Liver (tissue), 8 donors: ENCODE measurements at regions not wholly inside any gene's neighbourhood (a gene's known extent, or its start where the extent isn't known, plus 50 kb on each side); places are given as distances from the start of the nearest gene placed in this dataset.

Source experiments
- DNase-seq: peaks from one replicate; pipeline ENCODE4 v3.0.0-alpha.2; 2017; ENCODE audit warnings: low spot score
- H3K27ac ChIP-seq, 2 donors: one replicate each; pipeline ENCODE4 v1.7.0; 2013; ENCODE audit warnings: inconsistent platforms in 2 of 2, low read length in 2 of 2, control low read depth in 1 of 2, low read depth in 1 of 2, mild to moderate bottlenecking in 1 of 2
- H3K27me3 ChIP-seq, 4 donors: one replicate each; pipeline versions ENCODE4 v1.6.1 to v1.7.0; 2013; ENCODE audit warnings: low read length in 3 of 4, inconsistent platforms in 1 of 4, mild to moderate bottlenecking in 1 of 4, moderate library complexity in 1 of 4; ENCODE audit not compliant: control insufficient read depth in 4 of 4, insufficient read depth in 4 of 4
- H3K36me3 ChIP-seq, 4 donors: one replicate each; pipeline versions ENCODE4 v1.6.1 to v1.7.0; 2013; ENCODE audit warnings: low read length in 3 of 4, mild to moderate bottlenecking in 3 of 4, low read depth in 1 of 4, moderate library complexity in 1 of 4; ENCODE audit not compliant: control insufficient read depth in 4 of 4, insufficient read depth in 3 of 4
- H3K4me1 ChIP-seq, 4 donors: one replicate each; pipeline versions ENCODE4 v1.6.1 to v1.7.0; 2013; ENCODE audit warnings: low read length in 3 of 4, mild to moderate bottlenecking in 3 of 4, moderate library complexity in 1 of 4; ENCODE audit not compliant: control insufficient read depth in 4 of 4, insufficient read depth in 4 of 4
- H3K4me3 ChIP-seq, 3 donors: one replicate each; pipeline versions ENCODE4 v1.6.1 to v1.7.0; 2013; ENCODE audit warnings: low read length in 3 of 3, control low read depth in 1 of 3, low read depth in 1 of 3, mild to moderate bottlenecking in 1 of 3
- H3K9ac ChIP-seq, 2 donors: one replicate each; pipeline ENCODE4 v1.7.0; 2013; ENCODE audit warnings: low read length in 2 of 2, mild to moderate bottlenecking in 2 of 2, moderate library complexity in 2 of 2, control low read depth in 1 of 2, low read depth in 1 of 2
- H3K9me3 ChIP-seq, 4 donors: one replicate each; pipeline versions ENCODE4 v1.6.1 to v1.7.0; 2013; ENCODE audit warnings: low read length in 3 of 4; ENCODE audit not compliant: control insufficient read depth in 4 of 4
- ATF3 ChIP-seq: IDR thresholded peaks from 2 replicates; pipeline ENCODE4 v1.6.1; 2016; ENCODE audit warnings: antibody characterized with exemption
- CTCF ChIP-seq: fragments of 150-350 bp; IDR thresholded peaks from 2 replicates; pipeline ENCODE4 v1.5.1; 2017; ENCODE audit warnings: improper control_type of control experiment, low read depth, low read length; ENCODE audit not compliant: missing input control
- EGR1 ChIP-seq, 2 donors: IDR thresholded peaks; 2 replicates each; pipeline ENCODE4 v1.6.1; 2016 to 2018; ENCODE audit warnings: antibody characterized with exemption in 2 of 2, low read depth in 2 of 2
- FOXA1 ChIP-seq: IDR thresholded peaks from 2 replicates; pipeline ENCODE4 v1.6.1; 2016; ENCODE audit warnings: antibody characterized with exemption
- FOXA2 ChIP-seq: IDR thresholded peaks from 2 replicates; pipeline ENCODE4 v1.6.1; 2016; ENCODE audit warnings: antibody characterized with exemption
- GABPA ChIP-seq, 2 donors: IDR thresholded peaks in 1 of 2; conservative IDR thresholded peaks in 1 of 2; 2 replicates each; pipeline ENCODE4 v1.6.1; 2016; ENCODE audit warnings: antibody characterized with exemption in 2 of 2, mild to moderate bottlenecking in 1 of 2, moderate library complexity in 1 of 2
- HNF4A ChIP-seq, 2 donors: conservative IDR thresholded peaks; 2 replicates each; pipeline ENCODE4 v1.6.1; 2016; ENCODE audit warnings: antibody characterized with exemption in 2 of 2, mild to moderate bottlenecking in 2 of 2
- HNF4G ChIP-seq: IDR thresholded peaks from 2 replicates; pipeline ENCODE4 v1.6.1; 2016; ENCODE audit warnings: antibody characterized with exemption
- JUND ChIP-seq, 2 donors: IDR thresholded peaks; 2 replicates each; pipeline ENCODE4 v1.6.1; 2016; ENCODE audit warnings: antibody characterized with exemption in 2 of 2
- MAX ChIP-seq: IDR thresholded peaks from 2 replicates; pipeline ENCODE4 v1.6.1; 2016; ENCODE audit warnings: antibody characterized with exemption
- NR2F2 ChIP-seq: IDR thresholded peaks from 2 replicates; pipeline ENCODE4 v1.6.1; 2016; ENCODE audit warnings: antibody characterized with exemption
- RAD21 ChIP-seq, 2 donors: IDR thresholded peaks; 2 replicates each; pipeline ENCODE4 v1.6.1; 2016; ENCODE audit warnings: antibody characterized with exemption in 2 of 2, mild to moderate bottlenecking in 2 of 2
- REST ChIP-seq: IDR thresholded peaks from 2 replicates; pipeline ENCODE4 v1.6.1; 2016; ENCODE audit warnings: antibody characterized with exemption, mild to moderate bottlenecking
- RXRA ChIP-seq, 2 donors: IDR thresholded peaks; 2 replicates each; pipeline ENCODE4 v1.6.1; 2017 to 2018; ENCODE audit warnings: antibody characterized with exemption in 2 of 2, mild to moderate bottlenecking in 1 of 2
- SP1 ChIP-seq: IDR thresholded peaks from 2 replicates; pipeline ENCODE4 v1.6.1; 2018; ENCODE audit warnings: antibody characterized with exemption, mild to moderate bottlenecking
- TAF1 ChIP-seq: conservative IDR thresholded peaks from 2 replicates; pipeline ENCODE4 v1.6.1; 2016; ENCODE audit warnings: antibody characterized with exemption, mild to moderate bottlenecking
- YY1 ChIP-seq: IDR thresholded peaks from 2 replicates; pipeline ENCODE4 v1.6.1; 2016; ENCODE audit warnings: antibody characterized with exemption, mild to moderate bottlenecking
- WGBS: extraction: QIAGEN DNeasy Blood & Tissue Kit; methylation state at CpG from one replicate; pipeline ENCODE4 v1.1.7; 2013; 5-methylcytosine and 5-hydroxymethylcytosine counted together
- TF ChIP-seq, protein P1 (sequence below): IDR thresholded peaks from 2 replicates; pipeline ENCODE4 v1.6.1; 2016; ENCODE audit warnings: antibody characterized with exemption
- donor health status: healthy.
- donor health status: healthy.
- donor health status: healthy.
- donor health status: healthy.
- donor health status: healthy.

- TF ChIP-seq SP1 (no peak), JUND (IDR thresholded peaks at IDR 0.05) (no peak), EGR1 (IDR thresholded peaks at IDR 0.05; ENCODE audit: low read depth in 2 of 2) (no peak), HNF4A (conservative IDR thresholded peaks at IDR 0.05) (no peak), TAF1 (no peak), HNF4G (no peak), RXRA (IDR thresholded peaks at IDR 0.05) (no peak), NR2F2 (no peak)
- Histone ChIP-seq H3K9me3 (no peaks in the 10 kb centered on the region), H3K4me3 (no peak overlapping the region), H3K4me1 (peaks cover 1 to 11% (median 8%) of the 10 kb centered on the region in 4 donors), H3K27ac (no peak overlapping the region), H3K27me3 (no peaks in the 10 kb centered on the region), H3K36me3 (no peaks in the 10 kb centered on the region), H3K9ac (no peak overlapping the region)
- WGBS = 74% methylated on average over 7 of the region's 7 CpGs
- DNase-seq = no peak
Observed at GRCh38 chr9:86454701-86455615, 100.7 kb upstream of the TUT7 start.

DNA sequence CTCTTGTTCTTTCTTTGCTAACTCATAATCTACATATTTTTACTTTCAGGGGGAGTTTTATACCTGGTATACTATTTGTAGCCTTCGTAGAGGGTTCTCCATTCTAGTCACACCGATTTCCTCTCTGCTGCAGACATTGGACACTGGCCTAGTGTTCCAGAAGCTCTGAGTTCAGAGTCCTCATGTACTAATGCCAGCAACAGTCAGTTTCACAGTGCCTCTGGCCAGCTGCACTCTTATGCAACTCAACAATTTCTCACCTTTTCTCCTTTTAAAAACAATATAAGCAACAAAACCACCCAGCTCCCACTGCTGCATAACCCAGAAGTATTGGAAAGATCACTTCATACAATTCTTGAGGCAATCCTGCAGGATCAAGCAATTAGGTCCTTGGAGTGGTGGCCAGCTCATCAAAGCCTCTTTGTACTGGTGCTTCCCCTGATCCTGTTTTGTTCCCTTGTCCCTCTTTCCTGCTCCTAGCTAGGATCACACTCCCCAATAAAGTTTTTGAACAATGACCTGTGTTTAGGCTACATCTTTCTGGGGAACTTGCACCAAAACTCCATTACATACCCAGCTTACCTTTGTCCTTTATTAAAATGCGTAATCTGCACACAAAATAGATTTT lies 98.1 kb upstream of the TUT7 start:
- Histone ChIP-seq H3K9me3 (no peaks in the 10 kb centered on the region), H3K36me3 (no peaks in the 10 kb centered on the region), H3K27ac (peak overlapping the region; percentile 37 to 44), H3K9ac (no peak overlapping the region), H3K4me3 (no peak overlapping the region), H3K27me3 (no peaks in the 10 kb centered on the region), H3K4me1 (peaks cover 1 to 11% (median 8%) of the 10 kb centered on the region in 4 donors)
- WGBS = 45% methylated on average over 3 of the region's 3 CpGs
- DNase-seq = no peak
- TF ChIP-seq FOXA2 (no peak), ATF3 (peak; percentile 64), YY1 (peak; percentile 73), REST (peak; percentile 78), RAD21 (IDR thresholded peaks at IDR 0.05) (peak; percentile 28 to 47), GABPA (IDR thresholded peaks at IDR 0.05 in 1 of 2, conservative IDR thresholded peaks at IDR 0.05 in 1 of 2) (peak in 1 of 2 donors; percentile 25), CTCF (no peak), HNF4A (conservative IDR thresholded peaks at IDR 0.05) (peak; percentile 98), SP1 (peak; percentile 93), EGR1 (IDR thresholded peaks at IDR 0.05; ENCODE audit: low read depth in 2 of 2) (peak in 1 of 2 donors; percentile 52), TAF1 (no peak), JUND (IDR thresholded peaks at IDR 0.05) (peak; percentile 34 to 78), RXRA (IDR thresholded peaks at IDR 0.05) (peak; percentile 59 to 86), FOXA1 (peak; percentile 54), MAX (peak; percentile 87), HNF4G (peak; percentile 93), NR2F2 (no peak)
- TF ChIP-seq, protein P1, sequence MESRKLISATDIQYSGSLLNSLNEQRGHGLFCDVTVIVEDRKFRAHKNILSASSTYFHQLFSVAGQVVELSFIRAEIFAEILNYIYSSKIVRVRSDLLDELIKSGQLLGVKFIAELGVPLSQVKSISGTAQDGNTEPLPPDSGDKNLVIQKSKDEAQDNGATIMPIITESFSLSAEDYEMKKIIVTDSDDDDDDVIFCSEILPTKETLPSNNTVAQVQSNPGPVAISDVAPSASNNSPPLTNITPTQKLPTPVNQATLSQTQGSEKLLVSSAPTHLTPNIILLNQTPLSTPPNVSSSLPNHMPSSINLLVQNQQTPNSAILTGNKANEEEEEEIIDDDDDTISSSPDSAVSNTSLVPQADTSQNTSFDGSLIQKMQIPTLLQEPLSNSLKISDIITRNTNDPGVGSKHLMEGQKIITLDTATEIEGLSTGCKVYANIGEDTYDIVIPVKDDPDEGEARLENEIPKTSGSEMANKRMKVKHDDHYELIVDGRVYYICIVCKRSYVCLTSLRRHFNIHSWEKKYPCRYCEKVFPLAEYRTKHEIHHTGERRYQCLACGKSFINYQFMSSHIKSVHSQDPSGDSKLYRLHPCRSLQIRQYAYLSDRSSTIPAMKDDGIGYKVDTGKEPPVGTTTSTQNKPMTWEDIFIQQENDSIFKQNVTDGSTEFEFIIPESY = peak; percentile 64
